IPS-11a (cell line): ENCODE measurements at regions not wholly inside any gene's neighbourhood (a gene's known extent, or its start where the extent isn't known, plus 50 kb on each side); places are given as distances from the start of the nearest gene placed in this dataset.
"Not testable (repeated sequence)": the region's sequence is repeated elsewhere in the genome, so short reads cannot be mapped to it uniquely, and the experiment has no call there.

Experiments used
- H3K4me3 ChIP-seq: one replicate; pipeline ENCODE4 v1.5.1; 2013; ENCODE audit warnings: low read depth, low read length, control low read depth

- no peak overlapping the region for H3K4me3 ChIP-seq
Measured at GRCh38 chr9:31314241-31314640, 1070.2 kb upstream of the ACO1 start.

GRCh38 chr9:31320494-31320893, 1063.9 kb upstream of the ACO1 start:
- no peak overlapping the region for H3K4me3 ChIP-seq

GRCh38 chr9:31321256-31321655, 1063.2 kb upstream of the ACO1 start:
- H3K4me3 ChIP-seq, result no peak overlapping the region

- H3K4me3 ChIP-seq, result no peak overlapping the region
Measured at GRCh38 chr9:31321686-31322085, 1062.8 kb upstream of the ACO1 start.

- no peak overlapping the region for H3K4me3 ChIP-seq
Measured at GRCh38 chr9:31323726-31324444, 1060.6 kb upstream of the ACO1 start.

- H3K4me3 ChIP-seq, result no peak overlapping the region
Measured at GRCh38 chr9:31325778-31326177, 1058.7 kb upstream of the ACO1 start.

- H3K4me3 ChIP-seq, result not testable (repeated sequence)
Measured at GRCh38 chr9:31326883-31327282, 1057.6 kb upstream of the ACO1 start.

- H3K4me3 ChIP-seq, result no peak overlapping the region
Measured at GRCh38 chr9:31334837-31335528, 1049.5 kb upstream of the ACO1 start.

GRCh38 chr9:31335529-31336234, 1048.8 kb upstream of the ACO1 start:
- no peak overlapping the region for H3K4me3 ChIP-seq

- no peak overlapping the region for H3K4me3 ChIP-seq
Measured at GRCh38 chr9:31336386-31336785, 1048.1 kb upstream of the ACO1 start.

- no peak overlapping the region for H3K4me3 ChIP-seq
Measured at GRCh38 chr9:31336841-31337240, 1047.6 kb upstream of the ACO1 start.

GRCh38 chr9:31347082-31347617, 1037.3 kb upstream of the ACO1 start:
- no peak overlapping the region for H3K4me3 ChIP-seq

- no peak overlapping the region for H3K4me3 ChIP-seq
Measured at GRCh38 chr9:31355159-31355882, 1029.1 kb upstream of the ACO1 start.

GRCh38 chr9:31355965-31356364, 1028.5 kb upstream of the ACO1 start:
- no peak overlapping the region for H3K4me3 ChIP-seq

GRCh38 chr9:31359071-31359470, 1025.4 kb upstream of the ACO1 start:
- H3K4me3 ChIP-seq, result no peak overlapping the region

GRCh38 chr9:31364171-31364570, 1020.3 kb upstream of the ACO1 start:
- H3K4me3 ChIP-seq, result no peak overlapping the region

- no peak overlapping the region for H3K4me3 ChIP-seq
Measured at GRCh38 chr9:31372799-31373587, 1011.5 kb upstream of the ACO1 start.

- no peak overlapping the region for H3K4me3 ChIP-seq
Measured at GRCh38 chr9:31377358-31377757, 1007.1 kb upstream of the ACO1 start.

GRCh38 chr9:31388660-31389059, 995.8 kb upstream of the ACO1 start:
- no peak overlapping the region for H3K4me3 ChIP-seq

- H3K4me3 ChIP-seq, result no peak overlapping the region
Measured at GRCh38 chr9:31389075-31389474, 995.4 kb upstream of the ACO1 start.
